ENCODE measurements at regions not wholly inside any gene's neighbourhood (a gene's known extent, or its start where the extent isn't known, plus 50 kb on each side); places are given as distances from the start of the nearest gene placed in this dataset.
"Not testable (repeated sequence)": the region's sequence is repeated elsewhere in the genome, so short reads cannot be mapped to it uniquely, and the experiment has no call there.

DNA sequence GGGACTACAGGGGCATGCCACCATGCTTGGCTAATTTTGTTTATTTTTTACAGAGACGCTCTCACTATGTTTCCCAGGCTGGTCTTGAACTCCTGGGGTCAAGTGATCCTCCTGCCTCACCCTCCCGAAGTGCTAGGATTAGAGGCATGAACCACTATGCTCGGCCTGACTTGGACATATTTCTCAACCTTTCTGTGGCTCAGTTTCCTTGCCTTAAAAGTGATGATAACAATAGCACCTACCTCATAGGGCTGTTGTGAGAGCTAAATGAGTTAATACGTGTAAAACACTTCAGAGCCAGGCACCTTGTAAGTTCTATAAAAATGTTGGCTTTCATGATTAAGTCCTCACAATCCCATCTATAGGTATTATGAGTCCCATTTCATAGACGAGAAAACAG is 89.2 kb upstream of the METAP2 start:
- H3K4me3 ChIP-seq (ENCODE audit: low read depth, low read length): no peak overlapping the region

DNA sequence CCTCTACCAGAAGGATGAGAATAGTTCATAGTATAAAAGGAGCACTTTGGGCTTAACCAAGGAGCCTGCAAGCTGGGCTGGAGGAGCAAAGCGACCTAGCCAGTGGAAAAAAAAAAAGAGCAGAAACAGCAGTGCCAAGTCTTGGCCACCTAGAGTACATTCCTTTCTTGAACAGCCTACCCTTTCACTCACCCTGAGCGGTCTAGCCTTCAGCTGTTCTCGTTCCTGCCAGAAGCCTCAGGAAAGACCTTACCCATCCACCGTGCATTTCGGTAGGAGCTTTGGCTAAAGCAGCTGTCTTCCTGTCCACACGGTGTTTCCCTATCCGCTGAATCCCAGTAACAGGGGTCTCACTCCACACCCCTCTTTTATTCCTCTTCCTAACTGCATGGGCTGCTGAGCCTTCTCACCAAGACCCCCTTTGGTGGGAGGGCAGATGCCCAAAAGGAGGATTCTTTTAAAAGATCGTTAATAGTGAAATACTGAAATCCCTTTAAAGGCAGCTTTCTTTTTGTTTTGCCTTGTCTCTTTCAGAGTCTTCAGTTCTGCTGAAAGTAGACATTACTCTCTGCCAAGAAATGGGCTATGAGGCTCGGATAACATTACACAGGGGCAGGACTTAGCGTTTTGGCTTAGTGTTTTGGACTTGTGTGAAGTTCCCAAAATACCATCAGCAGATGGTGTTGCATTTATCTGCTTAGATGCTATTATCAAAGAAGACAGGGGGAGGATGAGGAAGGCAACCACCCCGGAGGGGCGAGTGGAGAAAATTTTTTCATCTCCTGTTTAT is 88.5 kb upstream of the METAP2 start:
- peak; percentile 46 for DNase-seq (ENCODE audit: low read depth)
- peak overlapping the region; percentile 50 for H3K4me3 ChIP-seq (ENCODE audit: low read depth, low read length)
- TF ChIP-seq, protein P1, sequence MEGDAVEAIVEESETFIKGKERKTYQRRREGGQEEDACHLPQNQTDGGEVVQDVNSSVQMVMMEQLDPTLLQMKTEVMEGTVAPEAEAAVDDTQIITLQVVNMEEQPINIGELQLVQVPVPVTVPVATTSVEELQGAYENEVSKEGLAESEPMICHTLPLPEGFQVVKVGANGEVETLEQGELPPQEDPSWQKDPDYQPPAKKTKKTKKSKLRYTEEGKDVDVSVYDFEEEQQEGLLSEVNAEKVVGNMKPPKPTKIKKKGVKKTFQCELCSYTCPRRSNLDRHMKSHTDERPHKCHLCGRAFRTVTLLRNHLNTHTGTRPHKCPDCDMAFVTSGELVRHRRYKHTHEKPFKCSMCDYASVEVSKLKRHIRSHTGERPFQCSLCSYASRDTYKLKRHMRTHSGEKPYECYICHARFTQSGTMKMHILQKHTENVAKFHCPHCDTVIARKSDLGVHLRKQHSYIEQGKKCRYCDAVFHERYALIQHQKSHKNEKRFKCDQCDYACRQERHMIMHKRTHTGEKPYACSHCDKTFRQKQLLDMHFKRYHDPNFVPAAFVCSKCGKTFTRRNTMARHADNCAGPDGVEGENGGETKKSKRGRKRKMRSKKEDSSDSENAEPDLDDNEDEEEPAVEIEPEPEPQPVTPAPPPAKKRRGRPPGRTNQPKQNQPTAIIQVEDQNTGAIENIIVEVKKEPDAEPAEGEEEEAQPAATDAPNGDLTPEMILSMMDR (IDR thresholded peaks at IDR 0.05; ENCODE audit: insufficient read depth, low read depth, low read length): no peak

More for the DNA sequence above, 89.2 kb upstream of the METAP2 start:
- no peak for DNase-seq (ENCODE audit: low read depth)
- TF ChIP-seq, protein P1 (IDR thresholded peaks at IDR 0.05; ENCODE audit: insufficient read depth, low read depth, low read length): no peak

- H3K4me3 ChIP-seq (ENCODE audit: low read depth, low read length): no peak overlapping the region
- DNase-seq (ENCODE audit: low read depth): peak; percentile 24
These were observed 87.9 kb upstream of the METAP2 start for GRCh38 chr12:95386051-95386450.

DNA sequence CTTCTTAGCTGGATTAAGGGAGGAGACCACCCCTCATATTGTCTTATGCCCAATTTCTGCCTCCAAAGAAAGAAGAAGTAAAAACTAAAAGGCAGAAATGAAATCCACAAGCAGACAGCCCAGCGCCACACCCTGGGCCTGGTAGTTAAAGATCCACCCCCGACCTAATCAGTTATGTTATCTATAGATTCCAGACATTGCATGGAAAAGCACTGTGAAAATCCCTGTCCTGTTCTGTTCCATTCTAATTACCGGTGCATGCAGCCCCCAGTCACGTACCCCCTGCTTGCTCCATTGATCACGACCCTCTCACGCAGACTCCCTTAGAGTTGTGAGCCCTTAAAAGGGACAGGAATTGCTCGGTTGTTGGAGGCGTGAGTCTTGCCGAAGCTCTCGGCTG is 85.7 kb upstream of the METAP2 start:
- not testable (repeated sequence) for H3K4me3 ChIP-seq (ENCODE audit: low read depth, low read length); DNase-seq (ENCODE audit: low read depth)

More at GRCh38 chr12:95386051-95386450, 87.9 kb upstream of the METAP2 start:
- TF ChIP-seq, protein P1 (IDR thresholded peaks at IDR 0.05; ENCODE audit: insufficient read depth, low read depth, low read length): no peak

- TF ChIP-seq, protein P1 (IDR thresholded peaks at IDR 0.05; ENCODE audit: insufficient read depth, low read depth, low read length): no peak
- DNase-seq (ENCODE audit: low read depth): no peak
- no peak overlapping the region for H3K4me3 ChIP-seq (ENCODE audit: low read depth, low read length)
These were observed 83.8 kb upstream of the METAP2 start for GRCh38 chr12:95390192-95390591.

DNA sequence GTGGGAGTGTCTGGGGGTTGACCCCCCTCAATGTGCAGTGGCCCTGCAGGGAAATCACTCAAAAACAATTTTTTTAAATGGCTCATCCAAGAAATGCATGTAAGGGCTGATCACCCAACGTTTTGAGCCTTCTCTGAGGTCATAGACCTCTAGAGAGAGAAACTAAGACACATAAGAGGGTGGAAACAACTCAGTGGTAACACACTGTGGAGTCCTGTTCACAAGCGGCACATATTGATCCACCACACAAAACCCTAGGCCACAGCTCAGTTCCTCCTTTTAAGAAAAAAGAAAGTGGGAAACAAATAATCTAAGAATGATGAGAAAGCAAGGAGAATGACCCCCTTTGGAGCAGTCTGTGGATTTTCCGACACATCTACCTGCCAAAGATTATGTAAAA is 83.0 kb upstream of the METAP2 start:
- DNase-seq (ENCODE audit: low read depth): no peak
- TF ChIP-seq, protein P1 (IDR thresholded peaks at IDR 0.05; ENCODE audit: insufficient read depth, low read depth, low read length): no peak
- H3K4me3 ChIP-seq (ENCODE audit: low read depth, low read length): no peak overlapping the region

- DNase-seq (ENCODE audit: low read depth): no peak
- no peak overlapping the region for H3K4me3 ChIP-seq (ENCODE audit: low read depth, low read length)
- TF ChIP-seq, protein P1 (IDR thresholded peaks at IDR 0.05; ENCODE audit: insufficient read depth, low read depth, low read length): no peak
These were observed 80.7 kb upstream of the METAP2 start for GRCh38 chr12:95393191-95393790.
